HG02870 (cell line): ENCODE measurements at regions not wholly inside any gene's neighbourhood (a gene's known extent, or its start where the extent isn't known, plus 50 kb on each side); places are given as distances from the start of the nearest gene placed in this dataset.

Experiments used
- ATAC-seq: cut with Tn5 transposase; IDR thresholded peaks from one replicate; pipeline ENCODE4 v1.9.1; 2021; ENCODE audit warnings: mild to moderate bottlenecking, moderate library complexity; ENCODE audit not compliant: unreplicated experiment

- ATAC-seq: no peak
Observed at GRCh38 chr17:13921841-13922776, 147.2 kb upstream of the COX10 start.

DNA sequence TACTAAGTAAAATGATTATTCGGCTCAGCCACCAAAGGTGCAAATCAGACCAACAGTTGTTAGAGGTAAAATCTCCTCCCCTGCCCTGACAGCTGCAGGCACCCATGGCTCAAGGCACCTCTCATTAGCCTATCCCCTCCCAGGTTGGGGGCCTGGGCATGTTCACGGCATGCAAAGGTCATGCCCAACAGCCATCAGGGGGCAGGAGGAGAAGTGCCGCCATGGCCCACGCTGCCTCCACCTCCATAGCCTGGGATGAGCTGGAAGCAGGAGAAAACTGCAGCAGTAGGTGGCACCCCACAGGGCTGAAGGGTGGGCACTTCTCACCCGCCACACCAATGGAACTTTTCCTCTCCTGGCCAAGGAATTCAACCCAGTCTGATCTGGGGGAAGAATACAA lies 146.4 kb upstream of the COX10 start:
- ATAC-seq: no peak

DNA sequence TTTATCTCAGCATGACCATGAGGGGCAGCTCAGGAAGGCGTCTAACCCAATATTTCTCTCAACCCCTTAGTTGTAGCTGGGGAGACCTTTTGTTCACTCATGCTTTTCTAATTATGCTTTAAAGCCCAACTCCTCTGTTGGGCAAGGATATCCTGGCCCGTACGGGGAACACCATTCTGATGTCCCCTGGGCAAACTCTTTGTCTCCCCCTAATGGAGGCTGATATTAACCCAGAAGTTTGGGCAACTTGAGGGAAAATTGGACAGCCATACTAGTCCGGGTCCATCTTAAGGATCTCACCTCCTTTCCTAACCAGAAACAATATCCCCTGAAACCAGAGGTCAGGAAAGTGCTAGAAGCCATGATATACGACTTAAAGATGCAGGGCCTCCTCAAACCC lies 143.7 kb upstream of the COX10 start:
- no peak for ATAC-seq

GRCh38 chr17:13931111-13931526 lies 138.2 kb upstream of the COX10 start:
- no peak for ATAC-seq

GRCh38 chr17:13931800-13932460 lies 137.4 kb upstream of the COX10 start:
- ATAC-seq: no peak

DNA sequence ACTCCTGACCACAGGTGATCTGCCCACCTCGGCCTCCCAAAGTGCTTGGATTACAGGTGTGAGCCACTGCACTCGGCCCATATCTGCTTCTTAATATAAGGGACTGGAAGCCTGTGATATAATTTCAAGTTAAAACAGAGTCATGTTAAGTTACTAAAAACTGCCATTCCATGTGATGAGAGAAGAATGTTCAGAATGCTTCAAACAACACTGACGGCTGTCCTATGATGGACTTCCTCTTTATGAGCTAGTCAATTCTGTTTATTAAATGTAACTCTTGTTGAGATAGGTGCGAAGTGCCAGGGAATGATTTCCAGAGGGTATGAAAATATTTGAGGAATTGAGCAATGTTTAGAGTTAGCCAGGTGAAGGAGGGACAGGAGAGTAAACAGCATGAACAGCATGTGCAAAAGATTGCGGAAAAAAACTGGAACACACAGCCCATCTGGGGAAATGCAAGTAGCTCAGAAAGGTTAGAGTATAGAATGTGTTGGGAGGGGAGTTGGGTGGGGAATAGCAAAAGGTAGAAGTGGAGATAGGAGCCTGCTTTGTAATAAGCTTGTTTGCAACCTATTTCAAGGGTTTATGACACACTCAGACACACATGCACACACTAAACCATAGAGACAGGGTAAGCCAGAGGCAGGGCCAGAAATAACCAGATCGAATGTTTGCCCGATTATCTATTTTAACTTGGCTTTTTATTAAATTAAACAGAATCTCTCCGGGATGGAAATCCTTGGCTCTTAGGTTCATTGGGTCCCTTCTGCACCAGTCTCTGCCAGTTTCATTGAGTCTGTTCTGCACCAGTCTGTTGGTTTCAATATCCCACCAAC lies 135.6 kb upstream of the COX10 start:
- ATAC-seq: no peak

DNA sequence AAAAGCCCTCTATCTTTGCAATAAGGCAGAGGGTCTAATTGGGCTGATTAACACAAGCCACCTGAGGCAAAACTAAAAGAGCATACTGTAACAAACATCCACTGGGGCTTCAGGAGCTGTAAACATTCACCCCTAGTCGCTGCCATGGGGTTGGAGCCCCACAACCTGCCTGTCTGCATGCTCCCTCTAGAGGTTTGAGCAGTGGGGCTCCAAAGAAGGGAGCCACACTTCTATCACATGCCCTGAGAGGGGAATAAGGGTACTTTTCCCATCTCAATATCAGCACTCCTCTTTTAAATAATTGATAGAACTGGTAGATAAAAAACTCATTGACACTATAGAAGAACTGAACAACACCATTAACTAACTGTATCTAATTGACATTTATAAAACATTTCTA lies 130.1 kb upstream of the COX10 start:
- no peak for ATAC-seq

GRCh38 chr17:13940858-13941665 lies 128.2 kb upstream of the COX10 start:
- ATAC-seq: no peak

GRCh38 chr17:13941781-13942180 lies 127.5 kb upstream of the COX10 start:
- ATAC-seq: no peak

GRCh38 chr17:13943909-13944308 lies 125.4 kb upstream of the COX10 start:
- no peak for ATAC-seq

- ATAC-seq: no peak
Observed at GRCh38 chr17:13947499-13947898, 121.8 kb upstream of the COX10 start.

DNA sequence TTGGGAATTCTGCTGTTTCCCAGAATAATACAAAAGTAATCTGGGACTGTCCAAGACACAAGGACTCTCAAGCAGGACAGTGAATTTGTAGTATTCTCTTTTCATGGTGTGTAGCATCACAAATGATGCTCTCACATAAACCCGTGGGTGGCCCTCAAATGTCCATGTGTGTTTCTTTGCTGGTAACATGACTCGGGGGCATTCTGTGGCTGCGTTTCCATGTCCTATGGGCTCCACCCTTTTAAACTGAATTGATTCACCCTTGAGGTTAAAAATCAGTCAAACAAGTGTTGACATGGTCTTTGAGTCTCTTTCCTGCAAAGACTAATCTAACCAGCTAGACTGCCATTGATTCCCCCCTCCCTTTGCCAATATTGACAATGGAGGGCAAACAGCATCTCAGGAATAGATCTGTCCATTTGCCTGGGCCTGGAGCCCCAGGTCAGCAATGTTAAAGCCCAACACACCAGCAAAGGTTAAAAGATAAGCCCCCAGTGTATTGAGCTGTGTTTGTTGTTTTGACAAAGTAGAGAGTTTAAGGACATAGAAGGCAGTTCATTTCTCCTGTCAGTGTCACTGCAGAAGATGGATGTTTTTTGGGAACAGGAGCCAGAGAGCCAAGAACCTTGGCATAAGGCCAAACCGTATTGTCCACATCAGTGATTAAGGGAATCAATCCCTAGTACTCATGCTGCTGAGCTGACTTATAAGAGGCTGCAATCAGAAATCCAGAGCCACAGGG lies 117.1 kb upstream of the COX10 start:
- no peak for ATAC-seq

- no peak for ATAC-seq
Observed at GRCh38 chr17:13953841-13954240, 115.5 kb upstream of the COX10 start.

GRCh38 chr17:13957636-13958035 lies 111.7 kb upstream of the COX10 start:
- no peak for ATAC-seq

- ATAC-seq: no peak
Observed at GRCh38 chr17:13958773-13959172, 110.5 kb upstream of the COX10 start.

- ATAC-seq: no peak
Observed at GRCh38 chr17:13961265-13961664, 108.0 kb upstream of the COX10 start.

- ATAC-seq: no peak
Observed at GRCh38 chr17:13962716-13963240, 106.5 kb upstream of the COX10 start.

GRCh38 chr17:13967416-13967815 lies 101.9 kb upstream of the COX10 start:
- ATAC-seq: no peak

GRCh38 chr17:13970531-13970930 lies 98.8 kb upstream of the COX10 start:
- no peak for ATAC-seq
